Middle frontal gyrus (tissue), 1 donor: ENCODE measurements at regions not wholly inside any gene's neighbourhood (a gene's known extent, or its start where the extent isn't known, plus 50 kb on each side); places are given as distances from the start of the nearest gene placed in this dataset.
"Not testable (repeated sequence)": the region's sequence is repeated elsewhere in the genome, so short reads cannot be mapped to it uniquely, and the experiment has no call there.

Experiments used
- DNase-seq: peaks from one replicate; pipeline ENCODE4 v3.0.0-alpha.2; 2015; ENCODE audit warnings: low spot score; ENCODE audit errors: extremely low spot score

DNA sequence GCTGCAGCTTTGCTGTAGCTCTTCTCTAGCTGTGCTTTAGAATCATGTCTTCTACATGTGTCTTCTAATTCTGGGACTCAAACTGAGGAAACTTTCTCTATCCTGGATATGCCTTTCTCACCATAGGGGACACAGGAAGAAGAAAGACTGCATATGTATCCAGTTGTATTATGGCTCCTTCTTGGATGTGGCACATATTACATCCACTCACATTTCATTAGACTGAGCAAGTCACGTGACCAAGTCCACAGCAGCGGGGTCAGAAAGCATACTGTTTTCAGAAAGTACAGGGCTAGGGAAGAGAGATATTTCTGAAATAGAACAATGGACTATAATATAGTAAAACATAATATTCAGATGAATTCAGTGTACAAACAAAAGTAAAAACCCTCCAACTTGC, 187.6 kb upstream of the RIMS1 start:
- no peak for DNase-seq

DNA sequence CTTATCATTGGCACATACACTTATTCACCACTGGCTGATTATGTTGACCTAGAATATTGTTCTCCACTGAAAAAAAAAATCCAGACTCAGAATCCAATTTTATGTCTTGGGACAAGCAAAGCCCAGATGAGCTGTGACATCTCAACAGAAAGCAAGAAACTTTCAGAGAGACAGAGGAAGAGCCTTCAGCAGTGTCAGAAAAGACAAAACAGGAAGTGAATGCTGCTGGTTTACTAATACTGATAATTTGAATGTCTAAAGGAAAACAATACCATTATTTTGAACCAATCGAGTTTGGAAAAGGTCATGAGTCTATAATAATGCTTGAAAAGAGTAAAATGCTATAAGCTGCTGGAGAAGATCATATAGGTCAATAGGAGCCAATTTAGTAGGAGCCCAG, 179.8 kb upstream of the RIMS1 start:
- DNase-seq = no peak

DNA sequence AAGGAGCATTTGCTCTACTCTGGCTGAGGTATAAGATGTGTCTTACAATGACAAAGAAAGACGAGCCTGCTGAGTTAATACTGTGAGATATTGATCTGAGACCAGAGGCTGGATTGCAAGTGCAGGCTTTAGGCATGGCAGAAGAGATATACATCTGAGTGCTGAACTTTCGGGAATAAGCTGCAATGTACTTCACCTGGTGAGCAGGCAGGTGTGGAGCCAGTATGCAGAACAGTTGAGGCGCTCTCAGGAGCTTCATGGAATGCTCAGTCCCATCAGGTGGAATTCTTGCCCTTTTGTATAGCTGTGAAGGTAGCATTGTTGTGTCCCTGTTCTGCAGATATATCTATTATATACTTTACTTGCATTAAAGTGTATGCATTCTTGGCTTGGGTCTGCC, 179.3 kb upstream of the RIMS1 start:
- DNase-seq = no peak

DNA sequence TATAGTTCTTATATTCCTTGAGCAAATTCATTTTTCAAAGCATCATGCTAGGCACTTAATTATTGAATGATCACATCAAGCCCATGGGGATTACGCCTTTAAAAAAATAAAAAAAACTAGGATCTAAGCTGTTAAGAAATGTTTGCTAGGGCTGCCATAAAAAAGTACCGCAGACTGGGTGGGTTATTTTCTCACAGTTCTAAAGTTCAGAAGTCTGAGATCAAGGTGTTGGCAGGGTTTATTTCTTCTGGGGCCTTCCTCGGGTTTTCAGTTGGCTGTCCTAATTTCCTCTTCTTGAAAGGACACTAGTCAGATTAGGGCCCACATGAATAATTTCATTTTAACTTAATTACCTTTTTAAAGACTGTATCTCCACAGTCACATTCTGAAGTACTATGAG, 165.6 kb upstream of the RIMS1 start:
- DNase-seq = no peak

DNA sequence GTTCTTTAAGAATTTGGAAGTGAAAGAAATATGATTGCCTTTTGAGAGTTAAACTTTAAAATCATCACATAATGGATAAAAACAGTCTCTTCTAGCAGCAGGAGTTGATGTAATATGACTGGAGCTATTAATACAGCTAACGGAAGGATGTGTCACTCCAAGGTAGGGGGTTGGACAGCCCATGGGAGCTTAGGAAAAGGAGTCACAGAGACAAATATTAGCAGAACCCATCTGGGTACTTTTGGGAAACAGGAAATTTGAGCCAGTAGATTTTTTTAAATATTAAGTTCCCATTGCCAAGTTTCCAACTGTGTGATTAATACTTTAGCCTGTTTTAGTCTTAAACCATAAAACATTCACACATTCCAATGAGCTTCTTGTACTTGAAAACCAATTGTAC, 164.7 kb upstream of the RIMS1 start:
- no peak for DNase-seq

DNA sequence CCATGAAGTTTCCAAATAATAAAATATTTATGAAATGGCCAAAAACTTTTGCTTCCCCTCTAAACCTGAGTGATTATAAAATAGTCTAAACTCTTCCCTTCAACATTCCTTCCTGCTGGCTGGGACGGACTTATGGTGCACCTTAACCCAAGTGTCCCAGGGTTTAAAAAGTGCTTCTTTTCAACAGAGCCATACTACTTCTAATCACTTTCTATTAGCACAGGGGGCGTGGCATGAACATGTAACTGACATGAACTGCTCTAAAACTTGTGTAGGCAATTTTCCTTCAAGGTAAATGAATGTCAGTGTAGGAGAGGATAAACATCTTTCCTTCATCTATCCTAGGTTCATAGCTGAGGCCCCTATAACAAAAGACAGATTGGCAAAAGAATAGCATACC, 163.6 kb upstream of the RIMS1 start:
- no peak for DNase-seq

DNA sequence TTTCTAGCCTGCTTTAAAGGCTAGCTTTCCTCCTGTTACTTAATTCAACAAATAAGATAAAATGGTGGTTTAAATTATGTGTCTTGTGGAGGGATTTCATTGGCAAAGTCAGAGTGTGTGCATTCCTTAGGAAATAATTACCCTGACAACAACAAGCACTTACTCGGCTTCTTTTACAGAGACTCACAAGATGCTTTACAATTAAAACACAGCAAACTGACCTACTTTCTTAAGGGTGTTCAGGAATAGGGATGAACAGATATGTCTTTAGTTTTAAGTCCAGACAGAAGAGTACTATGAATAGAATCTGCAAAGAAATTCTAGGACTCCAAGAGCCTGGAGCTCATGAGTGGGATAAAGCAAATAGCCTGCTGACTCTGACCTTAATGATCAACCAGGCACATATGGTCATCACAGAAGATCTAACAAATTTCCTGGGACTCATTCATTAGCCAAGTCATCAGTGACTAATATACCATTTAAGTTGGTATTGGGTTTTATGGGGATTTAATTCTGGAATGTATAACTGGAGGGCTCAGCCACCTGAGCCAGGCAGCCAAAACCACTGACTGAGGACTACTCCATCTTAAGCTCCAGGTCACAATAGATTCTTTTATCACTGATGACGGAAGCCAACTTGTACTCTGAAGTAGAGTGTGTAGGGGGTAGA, 161.8 kb upstream of the RIMS1 start:
- no peak for DNase-seq

DNA sequence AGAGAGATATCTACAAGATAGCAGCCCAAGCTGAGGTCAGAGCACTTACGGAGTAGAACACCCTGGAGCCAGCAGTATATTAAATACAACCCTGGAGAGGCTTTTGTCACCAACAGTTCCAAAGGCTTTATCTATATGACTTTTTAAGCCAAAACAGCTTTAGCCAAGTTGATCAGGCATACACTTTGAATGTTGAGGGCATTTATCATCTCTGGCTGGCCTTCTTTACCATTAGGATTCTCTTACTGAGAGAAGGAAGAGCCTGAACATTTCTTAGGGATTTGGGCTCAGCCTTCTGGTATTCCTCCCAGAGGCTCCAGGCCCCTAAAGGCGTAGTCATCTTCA, 161.3 kb upstream of the RIMS1 start:
- no peak for DNase-seq

DNA sequence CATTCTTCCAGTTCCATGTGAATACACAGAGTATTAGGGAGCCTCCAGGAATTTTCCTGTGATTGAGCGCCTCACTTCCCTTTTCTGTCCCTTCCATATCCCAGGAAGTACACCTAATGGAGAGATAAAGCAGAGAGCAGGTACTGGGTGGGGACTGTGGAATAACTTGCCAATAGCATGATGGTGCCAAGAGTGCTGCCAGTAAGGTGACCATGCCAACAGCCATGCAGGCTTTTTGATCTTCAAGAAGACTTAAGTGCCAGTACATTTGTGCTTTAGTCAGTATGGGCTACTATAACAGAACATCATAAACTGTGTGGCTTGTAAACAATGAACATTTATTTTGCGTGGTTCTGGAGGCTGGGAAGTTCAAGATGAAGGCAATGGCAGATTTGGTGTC, 160.2 kb upstream of the RIMS1 start:
- DNase-seq = no peak

DNA sequence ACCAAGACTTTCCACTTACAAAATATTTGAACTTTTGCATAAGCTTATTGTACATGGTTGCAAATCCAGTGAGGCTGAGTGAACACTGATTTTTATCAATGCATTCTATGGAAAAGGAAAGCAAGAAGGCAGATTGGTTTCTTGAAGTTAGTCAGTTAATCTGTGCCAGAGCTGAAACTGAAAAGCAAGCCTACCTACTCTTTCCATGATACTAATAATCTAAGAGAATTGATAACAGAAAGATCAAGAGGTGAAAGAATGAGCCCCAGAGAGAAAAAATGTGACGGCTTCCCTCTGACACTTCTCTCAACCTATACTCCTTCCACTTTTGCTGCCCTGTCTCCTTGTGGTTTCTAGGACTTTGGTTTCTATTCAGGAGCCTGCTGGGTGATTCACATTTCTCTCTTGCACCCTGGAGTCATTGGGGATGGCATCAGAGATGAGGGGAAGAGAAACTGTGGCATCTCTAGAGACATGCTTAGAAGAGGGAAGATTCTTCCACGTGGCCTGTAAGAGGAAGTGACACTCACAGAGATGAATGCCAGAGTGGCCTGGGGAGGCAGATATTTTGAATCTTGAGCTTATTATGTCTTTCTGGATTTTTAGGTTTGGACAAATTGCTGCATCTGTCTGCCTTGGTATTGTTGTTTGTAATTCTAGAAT, 158.6 kb upstream of the RIMS1 start:
- no peak for DNase-seq

DNA sequence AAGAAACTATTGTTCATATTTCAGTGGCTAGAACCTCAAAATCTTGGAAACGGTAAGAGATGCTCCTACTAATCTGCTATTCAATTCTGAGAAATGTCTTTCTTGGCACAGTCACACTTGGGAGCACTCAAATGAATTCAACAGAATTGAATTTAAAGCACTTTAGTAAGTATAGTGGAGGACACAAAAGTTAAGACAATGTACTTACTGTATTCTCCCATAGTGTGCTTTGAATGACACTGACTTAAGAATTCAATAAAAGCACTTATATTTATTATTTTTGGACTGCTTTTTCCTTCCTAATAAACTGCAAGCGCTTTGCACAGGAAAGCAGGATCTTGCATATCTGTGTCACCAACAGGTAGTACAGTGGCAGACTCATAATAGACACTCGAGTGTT, 156.1 kb upstream of the RIMS1 start:
- DNase-seq = no peak

DNA sequence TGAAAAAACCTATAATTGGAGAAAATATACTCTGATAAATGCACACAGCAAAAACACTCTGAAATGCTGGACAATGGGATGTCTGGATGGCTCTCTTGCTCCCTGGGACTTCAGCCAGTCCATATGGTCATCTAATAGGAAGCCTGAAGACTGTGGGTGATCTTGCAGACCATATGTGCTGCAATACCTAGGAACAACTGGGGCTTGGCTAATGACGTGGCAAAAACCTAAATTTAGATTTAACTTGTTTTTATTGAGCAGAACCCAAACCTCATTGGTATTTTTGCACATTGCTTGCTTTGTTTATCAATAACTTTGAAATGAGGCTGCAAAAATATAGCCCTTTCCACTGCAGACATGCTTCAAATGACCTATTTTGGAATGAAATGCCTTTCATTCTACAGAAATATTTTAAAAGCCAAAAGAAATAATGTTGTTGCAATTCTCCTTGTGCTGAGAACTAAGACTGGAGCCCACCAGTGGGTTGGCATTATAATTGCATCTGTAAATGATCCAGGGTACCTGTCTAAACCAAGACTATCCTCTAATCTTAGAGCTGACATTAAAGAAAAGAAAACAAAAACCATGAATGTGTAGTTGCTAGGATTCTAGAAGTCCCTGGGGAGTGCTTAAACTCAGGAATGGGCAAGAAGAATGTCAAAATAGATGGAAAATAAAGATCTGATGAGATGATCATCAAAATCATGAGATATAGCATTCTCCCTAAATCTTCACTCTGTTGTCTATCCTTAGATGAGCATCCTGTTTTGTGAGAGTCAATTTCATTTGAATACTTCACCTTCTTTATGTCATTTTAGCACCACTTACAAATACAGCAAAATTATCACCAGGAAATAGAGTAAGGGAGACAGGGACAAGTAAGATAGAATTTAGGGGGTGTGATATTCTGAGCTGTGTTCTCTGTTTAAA, 152.1 kb upstream of the RIMS1 start:
- DNase-seq = no peak

DNA sequence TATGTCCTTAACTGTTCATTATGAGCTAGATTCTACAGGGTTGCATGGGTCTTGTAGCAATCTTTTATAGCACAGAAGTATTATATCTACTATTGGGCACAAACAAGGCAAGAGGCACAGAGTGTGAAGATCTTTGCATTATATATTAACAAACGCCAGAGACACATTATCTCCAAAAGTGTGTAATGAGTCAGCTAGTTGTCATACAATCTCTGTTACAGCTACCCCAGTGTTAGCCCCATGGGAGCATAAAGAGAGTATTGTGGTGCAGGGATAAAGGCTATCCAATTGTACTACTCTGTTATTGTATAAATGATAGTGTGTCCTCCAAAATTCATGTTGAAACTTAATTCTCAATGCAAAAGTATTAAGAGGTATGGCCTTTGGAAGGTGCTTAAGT, 148.4 kb upstream of the RIMS1 start:
- DNase-seq = no peak

DNA sequence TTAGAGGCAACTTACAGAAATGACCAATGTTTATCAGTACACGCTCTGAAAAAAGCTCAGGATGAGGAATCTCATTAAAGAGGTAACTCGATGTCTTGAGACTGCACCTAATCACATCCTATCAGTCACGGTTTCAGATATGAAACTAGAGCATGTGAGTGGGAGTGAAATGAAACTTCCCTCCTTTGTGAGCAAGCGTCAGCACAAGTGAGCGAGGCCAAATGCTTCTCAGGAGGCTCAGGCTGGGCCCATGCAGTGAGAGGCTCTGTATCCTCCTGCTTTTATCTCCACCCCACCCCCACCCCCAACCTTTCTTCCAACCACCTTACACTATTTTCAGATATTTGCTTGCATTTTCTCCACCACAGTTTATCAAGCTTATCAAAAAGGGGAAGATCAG, 140.8 kb upstream of the RIMS1 start:
- DNase-seq = no peak

DNA sequence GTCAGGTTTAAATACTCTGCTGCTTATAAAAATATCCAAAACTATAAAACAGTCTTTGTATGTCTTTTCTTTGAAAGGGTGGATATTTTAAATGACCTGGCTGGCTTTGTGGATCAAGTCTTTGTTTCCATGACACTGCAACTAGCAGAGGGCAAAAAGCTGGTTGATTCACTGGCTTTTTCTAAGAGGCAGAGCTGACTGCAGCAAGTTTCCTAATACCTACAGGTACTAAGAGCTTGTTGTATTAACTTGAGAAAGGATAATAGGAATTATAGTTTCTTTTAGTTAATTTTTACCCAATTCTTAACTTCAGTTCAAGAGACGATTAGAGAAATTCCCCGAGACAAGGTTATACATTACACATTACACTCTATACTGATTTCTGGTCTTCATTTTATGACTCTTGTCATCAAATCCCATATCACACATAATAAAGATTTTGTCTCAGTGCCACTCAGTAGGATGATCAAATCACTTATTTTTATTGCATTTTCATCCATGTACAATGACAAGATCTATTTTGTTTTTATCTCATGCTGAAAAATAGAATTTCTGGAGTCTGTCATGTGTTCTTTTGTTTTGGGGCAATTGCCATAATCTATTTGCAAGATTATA, 120.1 kb upstream of the RIMS1 start:
- DNase-seq = no peak

DNA sequence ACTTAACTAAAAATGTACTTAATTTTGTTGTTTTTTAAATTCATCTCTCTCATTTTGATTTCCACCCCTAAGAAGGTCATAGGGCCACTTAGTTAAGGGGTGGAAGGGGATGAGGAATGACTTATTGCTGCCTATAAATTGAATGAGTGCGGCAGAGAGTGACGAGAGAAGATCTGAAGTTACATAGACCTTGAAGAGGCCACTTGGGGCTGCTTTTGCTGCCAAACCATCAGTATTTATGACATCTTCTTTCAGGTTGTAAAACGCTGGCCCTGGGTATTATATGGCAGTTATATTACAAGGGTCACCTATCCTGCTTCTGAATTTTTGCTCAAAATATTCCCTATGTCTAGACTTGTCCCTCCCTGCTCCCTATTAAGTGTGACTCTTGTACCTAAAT, 119.6 kb upstream of the RIMS1 start:
- no peak for DNase-seq

DNA sequence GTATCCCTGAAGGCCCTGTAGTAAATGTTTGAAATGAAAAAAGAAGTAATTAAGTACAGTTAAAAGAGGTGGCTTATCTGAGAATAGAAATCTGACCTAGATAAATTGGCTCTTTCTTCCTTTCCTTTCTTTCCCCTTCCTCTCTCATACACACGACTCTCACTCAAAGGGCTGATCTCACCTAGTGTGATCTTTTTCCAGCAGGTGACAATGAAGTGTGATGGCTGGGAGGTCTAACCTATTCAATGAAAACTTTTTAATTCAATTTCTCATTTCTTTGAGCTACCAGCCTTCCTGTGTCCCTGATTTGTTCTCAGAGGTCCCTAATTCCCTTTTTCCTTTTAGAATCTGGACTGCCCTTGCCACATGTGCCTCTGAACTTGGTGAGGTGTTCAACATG, 118.0 kb upstream of the RIMS1 start:
- no peak for DNase-seq

DNA sequence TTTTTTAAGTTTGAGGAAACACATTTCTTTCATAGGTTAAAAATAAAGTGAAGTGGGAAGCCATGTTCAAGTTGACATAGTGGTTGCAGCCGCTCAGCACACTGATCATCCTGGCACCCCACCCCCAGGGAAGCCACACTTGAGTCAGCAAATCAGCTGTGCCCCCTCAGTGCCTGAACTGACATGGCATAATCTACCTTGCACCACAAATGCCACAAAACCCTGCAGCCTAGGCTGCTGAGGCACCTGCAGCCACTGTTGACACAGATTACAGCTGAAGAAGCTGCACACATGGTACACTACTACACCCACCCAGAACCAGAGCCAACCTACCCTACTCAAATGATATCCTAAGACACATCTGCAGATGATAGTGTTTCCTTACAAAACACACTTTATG, 77.5 kb upstream of the RIMS1 start:
- DNase-seq = no peak

DNA sequence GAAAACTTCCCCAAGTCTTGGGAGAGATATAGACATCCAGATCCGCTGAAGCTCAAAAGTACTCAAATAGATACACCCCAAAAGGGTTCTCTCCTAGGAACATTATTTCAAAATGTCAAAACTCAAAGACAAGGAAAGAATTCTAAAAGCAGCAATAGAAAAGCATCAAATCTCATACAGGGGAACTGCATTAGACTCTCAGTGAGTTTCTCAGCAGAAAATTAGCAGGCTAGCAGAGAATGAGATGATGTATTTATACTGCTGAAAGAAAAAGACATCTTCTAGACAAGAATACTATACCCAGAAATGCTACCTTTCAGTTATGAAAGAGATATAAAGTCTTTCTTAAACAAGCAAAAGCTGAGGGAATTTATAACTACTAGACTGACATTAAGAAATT, 75.5 kb upstream of the RIMS1 start:
- no peak for DNase-seq

DNA sequence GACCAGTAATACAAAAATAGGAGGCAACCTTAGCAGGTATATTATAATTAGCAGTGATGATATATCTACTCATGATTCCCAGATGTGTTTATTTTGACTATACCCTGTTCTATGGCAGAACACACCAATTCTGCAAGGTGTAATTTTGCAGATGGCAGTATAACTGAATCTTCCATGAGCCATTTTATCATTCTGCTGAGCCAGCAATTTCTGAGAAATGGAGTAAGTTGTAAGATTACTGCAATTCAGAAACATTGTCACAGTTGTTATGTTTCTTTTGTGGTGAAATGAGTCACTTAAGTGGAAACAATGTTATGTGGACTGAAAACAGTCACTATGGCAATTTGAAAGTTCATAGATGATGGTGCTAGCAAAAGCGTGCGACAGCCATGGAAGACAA, 63.7 kb upstream of the RIMS1 start:
- DNase-seq = no peak

DNA sequence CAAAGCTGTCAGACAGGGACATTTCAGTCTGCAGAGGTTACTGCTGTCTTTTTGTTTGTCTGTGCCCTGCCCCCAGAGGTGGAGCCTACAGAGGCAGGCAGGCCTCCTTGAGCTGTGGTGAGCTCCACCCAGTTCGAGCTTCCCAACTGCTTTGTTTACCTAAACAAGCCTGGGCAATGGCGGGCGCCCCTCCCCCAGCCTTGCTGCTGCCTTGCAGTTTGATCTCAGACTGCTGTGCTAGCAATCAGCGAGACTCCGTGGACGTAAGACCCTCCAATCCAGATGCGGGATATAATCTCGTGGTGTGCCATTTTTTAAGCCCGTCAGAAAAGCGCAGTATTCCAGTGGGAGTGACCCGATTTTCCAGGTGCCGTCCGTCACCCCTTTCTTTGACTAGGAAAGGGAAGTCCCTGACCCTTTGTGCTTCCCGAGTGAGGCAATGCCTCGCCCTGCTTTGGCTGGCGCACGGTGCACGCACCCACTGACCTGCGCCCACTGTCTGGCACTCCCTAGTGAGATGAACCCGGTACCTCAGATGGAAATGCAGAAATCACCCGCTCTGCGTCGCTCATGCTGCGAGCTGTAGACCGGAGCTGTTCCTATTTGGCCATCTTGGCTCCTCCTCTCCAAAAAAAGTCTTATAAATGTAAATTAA, 54.1 kb upstream of the RIMS1 start:
- not testable (repeated sequence) for DNase-seq
